Upper lobe of left lung (tissue), 6 donors: ENCODE measurements at regions not wholly inside any gene's neighbourhood (a gene's known extent, or its start where the extent isn't known, plus 50 kb on each side); places are given as distances from the start of the nearest gene placed in this dataset.

Experiments
- ATAC-seq, 2 donors: fragments of 200-7000 bp; cut with Tn5 transposase; one replicate each; pipeline ENCODE4 v1.9.1; 2022; ENCODE audit warnings: mild to moderate bottlenecking in 2 of 2, moderate library complexity in 2 of 2; ENCODE audit not compliant: low FRiP score in 2 of 2
- DNase-seq, 2 donors: peaks; one replicate each; pipeline ENCODE4 v3.0.0-alpha.2; 2019 to 2020
- H3K27ac ChIP-seq, 4 donors: fragments of 200-600 bp; sonication (generic); one replicate each; pipeline ENCODE4 v1.5.1; 2016 to 2019
- H3K27me3 ChIP-seq, 4 donors: fragments of 200-600 bp; sonication (generic); one replicate each; pipeline ENCODE4 v1.5.1; 2017 to 2019
- H3K36me3 ChIP-seq, 4 donors: fragments of 200-600 bp; sonication (generic); one replicate each; pipeline ENCODE4 v1.5.1; 2016 to 2019
- H3K4me1 ChIP-seq, 4 donors: fragments of 200-600 bp; sonication (generic); one replicate each; pipeline ENCODE4 v1.5.1; 2018 to 2019
- H3K4me3 ChIP-seq, 4 donors: fragments of 200-600 bp; sonication (generic); one replicate each; pipeline ENCODE4 v1.5.1; 2017 to 2019; ENCODE audit warnings: mild to moderate bottlenecking in 2 of 4, moderate library complexity in 1 of 4
- H3K9me3 ChIP-seq, 4 donors: fragments of 200-600 bp; sonication (generic); one replicate each; pipeline ENCODE4 v1.5.1; 2018 to 2019
- CTCF ChIP-seq, 6 experiments: fragments of 450-650 bp in 4 of 6; fragments of 200-600 bp in 2 of 6; sonication (generic) in 2 of 6; IDR thresholded peaks; one replicate each; pipeline ENCODE4 v1.5.1; 2016 to 2019; ENCODE audit warnings: antibody characterized with exemption in 6 of 6
- EP300 ChIP-seq, 4 donors: sonication (generic); formaldehyde crosslinking; IDR thresholded peaks; one replicate each; pipeline ENCODE4 v1.5.1; 2017; ENCODE audit warnings: antibody characterized with exemption in 4 of 4, control low read depth in 2 of 4
- POLR2A ChIP-seq, 4 donors: fragments of 450-650 bp; IDR thresholded peaks; one replicate each; pipeline ENCODE4 v1.5.1; 2016 to 2017; ENCODE audit warnings: antibody characterized with exemption in 4 of 4, mild to moderate bottlenecking in 2 of 4
- POLR2AphosphoS5 ChIP-seq, 2 donors: sonication (generic); formaldehyde crosslinking; IDR thresholded peaks; one replicate each; pipeline ENCODE4 v1.5.1; 2017; ENCODE audit warnings: antibody characterized with exemption in 2 of 2
- WGBS, 2 donors: methylation state at CpG; one replicate each; pipeline ENCODE4 v1.1.5; 2017 to 2018; 5-methylcytosine and 5-hydroxymethylcytosine counted together
- donor health status: DM: no; HTN: no; CAD: no; lungs with moderate emphysema.
- donor health status: DM: no; HTN: yes; CAD: no; lungs with severe emphysema.

- H3K9me3 ChIP-seq, result no peaks in the 10 kb centered on the region
- H3K27me3 ChIP-seq, result peaks cover 0 to 8% (median 0%) of the 10 kb centered on the region in 4 donors
- WGBS, 2 donors, result 76 to 86% methylated on average over 18 to 33 of the region's 33 CpGs
- H3K4me1 ChIP-seq, result peaks cover 0 to 11% (median 2%) of the 10 kb centered on the region in 4 donors
- H3K4me3 ChIP-seq, result no peak overlapping the region
- H3K27ac ChIP-seq, result no peak overlapping the region
- no peak for ATAC-seq
- peak in 1 of 2 donors; percentile 74 for DNase-seq
- TF ChIP-seq POLR2A (IDR thresholded peaks at IDR 0.05) (no peak), EP300 (IDR thresholded peaks at IDR 0.05) (no peak), POLR2AphosphoS5 (IDR thresholded peaks at IDR 0.05) (no peak), CTCF (IDR thresholded peaks at IDR 0.05) (no peak)
- no peaks in the 10 kb centered on the region for H3K36me3 ChIP-seq
Observed at GRCh38 chr18:79613186-79613931, 66.2 kb upstream of the CTDP1 start.

- ATAC-seq (no peak), DNase-seq (peak in 1 of 2 donors; percentile 47)
- Histone ChIP-seq H3K27me3 (peaks cover 0 to 8% (median 0%) of the 10 kb centered on the region in 4 donors), H3K36me3 (no peaks in the 10 kb centered on the region), H3K9me3 (no peaks in the 10 kb centered on the region), H3K4me1 (peaks cover 0 to 11% (median 2%) of the 10 kb centered on the region in 4 donors), H3K4me3 (no peak overlapping the region), H3K27ac (no peak overlapping the region)
- TF ChIP-seq CTCF (IDR thresholded peaks at IDR 0.05) (no peak), EP300 (IDR thresholded peaks at IDR 0.05) (no peak), POLR2AphosphoS5 (IDR thresholded peaks at IDR 0.05) (no peak), POLR2A (IDR thresholded peaks at IDR 0.05) (no peak)
- WGBS, 2 donors, result 79 to 84% methylated on average over 16 to 26 of the region's 26 CpGs
Observed at GRCh38 chr18:79614211-79614955, 65.2 kb upstream of the CTDP1 start.

- ATAC-seq, result no peak
- Histone ChIP-seq H3K27me3 (peaks cover 0 to 8% (median 0%) of the 10 kb centered on the region in 4 donors), H3K36me3 (no peaks in the 10 kb centered on the region), H3K4me3 (no peak overlapping the region), H3K27ac (no peak overlapping the region), H3K9me3 (no peaks in the 10 kb centered on the region), H3K4me1 (peaks cover 0 to 11% (median 2%) of the 10 kb centered on the region in 4 donors)
- DNase-seq, result peak in 1 of 2 donors; percentile 15
- 82 to 86% methylated on average over 18 of the region's 18 CpGs for WGBS, 2 donors
- TF ChIP-seq POLR2A (IDR thresholded peaks at IDR 0.05) (no peak), CTCF (IDR thresholded peaks at IDR 0.05) (no peak), POLR2AphosphoS5 (IDR thresholded peaks at IDR 0.05) (no peak), EP300 (IDR thresholded peaks at IDR 0.05) (no peak)
Observed at GRCh38 chr18:79615091-79615490, 64.5 kb upstream of the CTDP1 start.

GRCh38 chr18:79615586-79615985 lies 64.0 kb upstream of the CTDP1 start:
- no peak for DNase-seq
- H3K4me1 ChIP-seq, result peaks cover 0 to 11% (median 2%) of the 10 kb centered on the region in 4 donors
- H3K27ac ChIP-seq, result no peak overlapping the region
- TF ChIP-seq POLR2AphosphoS5 (IDR thresholded peaks at IDR 0.05) (no peak), EP300 (IDR thresholded peaks at IDR 0.05) (no peak), CTCF (IDR thresholded peaks at IDR 0.05) (no peak), POLR2A (IDR thresholded peaks at IDR 0.05) (no peak)
- no peak for ATAC-seq
- no peaks in the 10 kb centered on the region for H3K9me3 ChIP-seq
- no peaks in the 10 kb centered on the region for H3K36me3 ChIP-seq
- WGBS, 2 donors, result 74 to 75% methylated on average over 7 of the region's 7 CpGs
- H3K4me3 ChIP-seq, result no peak overlapping the region
- peaks cover 0 to 8% (median 0%) of the 10 kb centered on the region in 4 donors for H3K27me3 ChIP-seq
